ENCODE measurements at regions not wholly inside any gene's neighbourhood (a gene's known extent, or its start where the extent isn't known, plus 50 kb on each side); places are given as distances from the start of the nearest gene placed in this dataset.
A peak's percentile ranks its signal among the peaks of the same experiment; 100 is the strongest.

DNA sequence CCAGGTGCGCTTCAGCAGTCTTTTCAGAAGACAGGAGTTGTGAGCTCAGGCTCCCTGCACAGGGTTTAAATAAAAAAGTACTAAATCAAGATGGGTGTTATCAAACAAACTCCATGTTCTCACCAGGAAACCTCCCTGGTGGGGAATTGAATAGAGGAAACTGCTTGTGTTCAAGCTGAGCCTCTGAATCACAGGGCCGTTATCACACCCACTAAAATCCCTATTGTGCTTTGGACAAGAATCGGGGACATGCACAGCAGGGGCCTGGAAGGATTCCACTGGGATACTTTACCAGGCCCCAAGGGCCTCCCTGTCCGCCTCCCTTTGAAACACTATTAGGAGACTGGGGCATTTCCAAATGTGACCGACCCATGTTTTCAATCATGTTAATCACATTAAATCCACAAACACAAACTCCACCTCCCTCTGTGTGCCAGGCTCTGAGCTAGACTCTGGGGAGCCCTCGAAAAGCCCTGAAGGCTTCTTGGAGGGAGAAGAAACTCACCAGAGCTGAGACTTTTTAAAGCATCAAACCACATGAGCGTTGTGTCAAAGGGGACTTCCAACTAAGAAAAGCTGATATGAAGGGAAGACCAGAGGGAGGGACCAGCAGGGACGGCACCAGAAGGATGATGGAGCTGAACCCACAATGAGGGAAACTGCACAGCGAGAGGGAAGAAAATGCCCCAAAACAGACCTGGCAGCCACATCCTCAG is 458.7 kb upstream of the ID2 start:
- peaks cover 16% of the 10 kb centered on the region for H3K27me3 Mint-ChIP-seq (ENCODE audit: insufficient read depth)
- H3K4me3 Mint-ChIP-seq, result no peak overlapping the region
- no peak for DNase-seq (ENCODE audit: low spot score)
- H3K36me3 Mint-ChIP-seq (ENCODE audit: low read depth), result peaks cover 6% of the 10 kb centered on the region
- peaks cover 4% of the 10 kb centered on the region for H3K9me3 Mint-ChIP-seq
- H3K27ac Mint-ChIP-seq, result no peak overlapping the region
- peaks cover 7% of the 10 kb centered on the region for H3K4me1 Mint-ChIP-seq (ENCODE audit: low read depth)
- intact Hi-C loops (cut with micrococcal nuclease), result no loop called here

DNA sequence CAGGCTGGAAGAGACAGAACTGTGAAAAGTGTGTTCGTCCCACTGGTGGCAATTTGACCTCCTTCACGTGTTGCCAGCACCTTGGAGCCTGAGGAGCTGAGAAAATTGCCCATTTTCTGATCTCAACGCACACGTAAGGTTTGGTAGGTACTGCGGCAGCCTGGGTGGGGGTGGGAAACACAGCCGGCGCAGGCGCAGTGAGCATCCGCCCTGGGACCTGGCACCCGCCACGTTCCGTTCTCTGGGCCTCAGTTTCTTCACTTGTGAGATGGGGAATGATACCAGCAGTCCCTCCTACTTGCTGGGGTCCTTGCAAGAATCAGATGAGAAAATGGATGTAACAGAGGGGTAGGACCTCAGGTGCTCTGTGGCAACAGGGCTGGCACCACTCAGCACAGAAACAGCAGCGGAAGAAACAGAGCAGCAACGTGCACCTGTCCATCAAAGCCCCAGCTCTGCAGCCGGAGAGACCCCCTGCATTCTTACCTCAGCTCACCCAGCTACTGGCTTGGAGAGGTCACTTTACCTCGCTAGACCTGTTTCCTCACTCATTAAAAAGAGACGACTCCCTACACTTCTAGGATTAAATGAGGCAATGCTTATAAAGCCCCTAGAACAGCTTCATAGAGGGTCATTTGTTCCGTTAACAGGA is 458.0 kb upstream of the ID2 start:
- H3K4me3 Mint-ChIP-seq, result no peak overlapping the region
- peaks cover 16% of the 10 kb centered on the region for H3K27me3 Mint-ChIP-seq (ENCODE audit: insufficient read depth)
- H3K36me3 Mint-ChIP-seq (ENCODE audit: low read depth), result peaks cover 6% of the 10 kb centered on the region
- H3K9me3 Mint-ChIP-seq, result peaks cover 4% of the 10 kb centered on the region
- no peak for DNase-seq (ENCODE audit: low spot score)
- H3K4me1 Mint-ChIP-seq (ENCODE audit: low read depth), result peaks cover 7% of the 10 kb centered on the region
- intact Hi-C loops (cut with micrococcal nuclease), result no loop called here
- no peak overlapping the region for H3K27ac Mint-ChIP-seq

DNA sequence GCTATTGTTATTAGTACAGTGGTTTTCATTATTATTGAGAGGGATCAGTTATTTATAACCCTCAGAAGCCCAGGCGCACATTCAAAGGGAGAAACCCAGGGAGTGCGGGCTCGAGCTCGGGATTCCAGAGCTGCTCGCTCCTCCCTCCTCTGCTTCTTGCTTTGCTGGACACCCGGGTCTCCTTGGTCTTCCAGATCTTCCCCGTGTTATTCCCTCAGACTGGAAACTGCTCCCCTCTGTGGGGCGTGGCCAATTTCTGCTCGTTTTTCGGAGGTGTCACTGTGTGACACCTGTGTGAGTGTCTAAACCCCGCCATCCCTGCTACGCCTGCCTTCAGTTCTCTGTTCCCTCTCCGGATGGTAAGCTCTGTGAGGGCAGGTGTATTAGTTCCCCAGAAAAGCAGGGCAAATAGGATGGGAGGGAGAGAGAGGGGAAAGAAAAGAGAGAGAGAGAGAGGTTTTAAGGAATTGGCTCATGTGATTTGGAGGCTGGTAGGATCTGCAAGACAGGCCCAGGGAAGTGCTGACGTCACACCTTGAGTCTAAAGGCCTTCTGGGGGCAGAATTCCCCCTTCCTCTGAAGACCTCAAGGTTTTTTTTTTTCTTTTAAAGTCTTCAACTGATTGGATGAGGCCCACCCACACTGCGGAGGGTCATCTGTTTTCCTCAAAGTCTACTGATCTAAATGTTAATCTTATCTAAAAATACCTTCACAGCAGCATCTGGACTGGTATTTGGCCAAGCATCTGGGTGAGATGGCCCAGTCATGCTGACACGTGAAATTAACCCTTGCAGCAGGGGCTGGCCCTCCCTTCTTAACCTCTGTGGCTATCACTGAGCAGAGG is 457.3 kb upstream of the ID2 start:
- no peak for DNase-seq (ENCODE audit: low spot score)

DNA sequence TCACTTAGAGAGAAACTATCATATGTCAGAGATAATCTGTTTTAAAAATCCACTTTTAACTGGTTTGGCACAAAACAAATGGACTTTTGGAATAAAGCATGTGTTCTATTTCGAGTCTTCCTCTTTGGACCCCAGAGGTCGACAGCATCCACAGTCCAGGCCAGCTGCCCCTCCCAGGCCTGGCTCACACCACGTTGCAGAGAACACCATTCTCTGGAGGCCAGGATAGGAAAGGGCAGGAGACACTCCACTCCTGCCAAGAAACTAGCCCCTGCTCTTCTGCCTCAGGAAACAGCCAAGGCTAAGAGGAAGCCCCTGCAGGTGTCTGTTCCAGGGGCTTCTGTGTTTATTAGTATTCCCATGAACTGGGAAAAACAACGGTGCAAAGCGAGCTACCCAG is 456.6 kb upstream of the ID2 start:
- intact Hi-C loops (cut with micrococcal nuclease), result no loop called here
- Mint-ChIP-seq H3K27me3 (ENCODE audit: insufficient read depth) (peaks cover 16% of the 10 kb centered on the region), H3K9me3 (peaks cover 4% of the 10 kb centered on the region), H3K4me1 (ENCODE audit: low read depth) (peaks cover 18% of the 10 kb centered on the region), H3K4me3 (no peak overlapping the region), H3K36me3 (ENCODE audit: low read depth) (peaks cover 6% of the 10 kb centered on the region), H3K27ac (no peak overlapping the region)
- DNase-seq (ENCODE audit: low spot score), result no peak

More for the DNA sequence above, 457.3 kb upstream of the ID2 start:
- H3K4me3 Mint-ChIP-seq, result no peak overlapping the region
- peaks cover 13% of the 10 kb centered on the region for H3K4me1 Mint-ChIP-seq (ENCODE audit: low read depth)
- H3K9me3 Mint-ChIP-seq, result peaks cover 4% of the 10 kb centered on the region
- H3K36me3 Mint-ChIP-seq (ENCODE audit: low read depth), result peaks cover 6% of the 10 kb centered on the region
- no peak overlapping the region for H3K27ac Mint-ChIP-seq
- intact Hi-C loops (cut with micrococcal nuclease), result no loop called here
- peaks cover 16% of the 10 kb centered on the region for H3K27me3 Mint-ChIP-seq (ENCODE audit: insufficient read depth)

DNA sequence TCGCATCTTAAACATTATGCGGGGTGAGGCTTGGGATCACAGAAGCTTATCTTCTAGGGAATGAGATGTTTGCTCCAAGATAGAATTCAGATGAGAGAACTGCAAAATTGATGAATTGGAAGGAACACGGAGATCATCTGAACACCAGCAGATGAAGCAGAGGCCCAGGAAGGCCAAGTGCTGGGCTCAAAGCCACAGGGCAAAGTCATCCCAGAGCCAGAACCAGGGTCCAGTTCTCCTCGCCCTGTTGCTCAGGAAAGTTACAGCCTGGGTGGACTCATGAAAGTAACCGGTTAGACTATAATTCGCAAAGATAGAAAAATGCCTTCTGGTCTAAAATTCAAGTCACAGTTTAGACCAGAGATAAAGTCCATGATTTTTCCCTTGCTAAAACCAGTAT is 456.1 kb upstream of the ID2 start:
- H3K27ac Mint-ChIP-seq, result no peak overlapping the region
- H3K36me3 Mint-ChIP-seq (ENCODE audit: low read depth), result peaks cover 7% of the 10 kb centered on the region
- peaks cover 4% of the 10 kb centered on the region for H3K9me3 Mint-ChIP-seq
- DNase-seq (ENCODE audit: low spot score), result no peak
- H3K27me3 Mint-ChIP-seq (ENCODE audit: insufficient read depth), result peaks cover 15% of the 10 kb centered on the region
- peaks cover 23% of the 10 kb centered on the region for H3K4me1 Mint-ChIP-seq (ENCODE audit: low read depth)
- intact Hi-C loops (cut with micrococcal nuclease), result no loop called here
- no peak overlapping the region for H3K4me3 Mint-ChIP-seq

DNA sequence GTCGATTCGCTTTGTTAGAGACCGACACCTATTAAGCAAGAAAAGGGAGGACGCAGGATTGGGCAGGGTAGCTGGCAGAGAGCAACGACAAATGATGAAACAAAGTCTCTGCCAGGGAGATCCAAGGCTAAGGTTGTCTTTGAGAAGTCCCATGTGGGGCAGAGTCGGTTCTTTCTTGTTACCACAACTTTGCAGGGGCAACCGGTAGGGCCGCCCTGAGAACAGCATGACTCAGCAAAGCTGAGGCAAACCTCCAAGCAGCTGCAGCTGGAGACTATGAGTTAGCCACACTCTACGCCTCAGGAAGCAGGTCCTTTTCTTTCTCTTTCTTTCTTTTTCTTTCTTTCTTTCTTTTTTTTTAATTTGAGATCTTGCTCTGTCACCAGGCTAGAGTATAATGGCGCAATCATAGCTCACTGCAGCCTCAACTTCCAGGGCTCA is 452.3 kb upstream of the ID2 start:
- Mint-ChIP-seq H3K4me3 (peak overlapping the region; percentile 44), H3K4me1 (ENCODE audit: low read depth) (peaks cover 33% of the 10 kb centered on the region), H3K27ac (peak overlapping the region; percentile 71), H3K36me3 (ENCODE audit: low read depth) (peaks cover 13% of the 10 kb centered on the region), H3K27me3 (ENCODE audit: insufficient read depth) (peaks cover 10% of the 10 kb centered on the region), H3K9me3 (peaks cover 18% of the 10 kb centered on the region)
- DNase-seq (ENCODE audit: low spot score), result peak; percentile 55
- intact Hi-C loops (cut with micrococcal nuclease), result loop anchor here (1.0 kb wide), 1 partner anchor 10 kb away; no protein-coding TSS in a partner anchor

DNA sequence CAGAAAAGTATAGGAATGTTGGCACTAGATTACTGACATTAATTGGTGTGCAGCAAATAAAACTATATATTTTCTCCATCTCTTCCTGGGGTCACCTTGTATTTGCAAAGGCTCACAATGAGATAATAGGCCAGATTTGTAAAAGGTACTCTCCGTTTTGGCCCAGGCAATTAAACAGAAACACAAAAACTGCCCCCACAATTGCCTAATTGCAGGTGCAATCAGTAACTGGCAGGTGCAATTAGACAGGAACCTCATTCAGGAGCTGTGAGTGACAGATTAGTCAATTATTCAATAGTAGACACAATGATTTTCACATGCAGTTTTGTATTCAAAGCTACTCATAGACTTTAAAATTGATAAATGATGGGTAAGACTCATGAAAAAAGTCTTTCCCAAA is 451.4 kb upstream of the ID2 start:
- no peak overlapping the region for H3K27ac Mint-ChIP-seq
- H3K27me3 Mint-ChIP-seq (ENCODE audit: insufficient read depth), result peaks cover 12% of the 10 kb centered on the region
- peaks cover 13% of the 10 kb centered on the region for H3K36me3 Mint-ChIP-seq (ENCODE audit: low read depth)
- peaks cover 18% of the 10 kb centered on the region for H3K9me3 Mint-ChIP-seq
- no peak for DNase-seq (ENCODE audit: low spot score)
- H3K4me3 Mint-ChIP-seq, result no peak overlapping the region
- peaks cover 41% of the 10 kb centered on the region for H3K4me1 Mint-ChIP-seq (ENCODE audit: low read depth)
- intact Hi-C loops (cut with micrococcal nuclease), result no loop called here

DNA sequence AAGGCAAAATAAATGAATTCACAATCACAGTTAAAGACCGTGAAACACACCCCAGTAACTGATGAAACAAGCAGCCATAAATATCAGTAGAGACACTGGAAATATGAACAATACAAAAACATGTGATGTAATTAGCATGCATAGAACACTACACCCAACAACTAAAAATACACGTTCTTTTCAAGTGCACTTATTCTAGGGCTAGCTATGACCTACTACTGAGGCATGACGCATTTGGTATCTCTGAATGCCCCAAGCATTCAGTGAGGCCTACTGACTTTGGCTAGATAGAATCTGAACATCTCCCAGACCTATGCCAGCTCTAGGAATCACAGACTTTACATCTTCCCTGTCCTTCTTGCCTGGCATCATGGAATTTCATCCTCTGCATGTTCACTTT is 450.0 kb upstream of the ID2 start:
- DNase-seq (ENCODE audit: low spot score), result no peak
- peaks cover 13% of the 10 kb centered on the region for H3K36me3 Mint-ChIP-seq (ENCODE audit: low read depth)
- H3K4me3 Mint-ChIP-seq, result no peak overlapping the region
- peaks cover 18% of the 10 kb centered on the region for H3K9me3 Mint-ChIP-seq
- no peak overlapping the region for H3K27ac Mint-ChIP-seq
- peaks cover 42% of the 10 kb centered on the region for H3K4me1 Mint-ChIP-seq (ENCODE audit: low read depth)
- intact Hi-C loops (cut with micrococcal nuclease), result no loop called here
- peaks cover 14% of the 10 kb centered on the region for H3K27me3 Mint-ChIP-seq (ENCODE audit: insufficient read depth)

DNA sequence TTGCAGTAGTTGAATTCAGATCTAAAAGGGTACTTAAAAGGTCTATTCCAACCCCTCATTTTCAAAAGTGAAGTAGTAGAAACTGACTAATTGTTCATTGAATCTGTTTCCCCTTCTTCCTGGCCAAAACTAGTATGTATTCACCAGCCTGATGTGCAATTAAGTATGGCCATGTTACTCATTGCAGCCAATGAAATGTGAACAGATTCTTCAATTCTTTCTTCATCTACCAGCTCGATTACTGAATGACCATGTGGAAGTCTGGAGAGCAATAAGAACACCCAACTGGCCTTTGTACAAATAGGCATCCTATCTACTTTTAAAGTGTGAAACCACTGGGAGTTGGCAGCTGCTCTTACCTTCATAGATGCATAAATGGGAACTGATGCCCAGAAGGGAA is 449.0 kb upstream of the ID2 start:
- Mint-ChIP-seq H3K27me3 (ENCODE audit: insufficient read depth) (peaks cover 11% of the 10 kb centered on the region), H3K4me1 (ENCODE audit: low read depth) (peaks cover 45% of the 10 kb centered on the region), H3K9me3 (peaks cover 13% of the 10 kb centered on the region), H3K36me3 (ENCODE audit: low read depth) (peaks cover 12% of the 10 kb centered on the region), H3K27ac (no peak overlapping the region), H3K4me3 (no peak overlapping the region)
- no peak for DNase-seq (ENCODE audit: low spot score)
- intact Hi-C loops (cut with micrococcal nuclease), result no loop called here

DNA sequence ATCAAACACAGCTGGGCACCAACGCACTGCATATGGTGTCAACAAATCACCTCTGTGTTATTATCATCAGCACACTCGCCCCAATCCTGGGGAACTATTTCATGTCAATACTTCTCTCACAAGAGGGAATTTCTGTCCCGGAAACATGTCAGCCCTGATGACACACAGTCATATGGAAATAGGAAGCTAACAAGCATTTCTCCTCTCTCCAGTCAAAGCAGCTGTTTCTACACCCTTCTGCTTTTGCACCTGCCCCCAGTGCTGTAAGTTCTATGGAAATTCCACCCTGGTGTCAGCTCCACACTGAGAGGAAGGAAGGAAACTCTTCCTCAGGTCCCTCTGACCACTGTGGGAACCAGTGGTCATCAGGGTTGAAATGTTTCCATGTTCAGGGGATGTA is 447.6 kb upstream of the ID2 start:
- peaks cover 53% of the 10 kb centered on the region for H3K4me1 Mint-ChIP-seq (ENCODE audit: low read depth)
- H3K9me3 Mint-ChIP-seq, result peaks cover 13% of the 10 kb centered on the region
- H3K4me3 Mint-ChIP-seq, result no peak overlapping the region
- H3K36me3 Mint-ChIP-seq (ENCODE audit: low read depth), result peaks cover 12% of the 10 kb centered on the region
- intact Hi-C loops (cut with micrococcal nuclease), result no loop called here
- peak overlapping the region; percentile 37 for H3K27ac Mint-ChIP-seq
- H3K27me3 Mint-ChIP-seq (ENCODE audit: insufficient read depth), result peaks cover 9% of the 10 kb centered on the region
- DNase-seq (ENCODE audit: low spot score), result no peak

DNA sequence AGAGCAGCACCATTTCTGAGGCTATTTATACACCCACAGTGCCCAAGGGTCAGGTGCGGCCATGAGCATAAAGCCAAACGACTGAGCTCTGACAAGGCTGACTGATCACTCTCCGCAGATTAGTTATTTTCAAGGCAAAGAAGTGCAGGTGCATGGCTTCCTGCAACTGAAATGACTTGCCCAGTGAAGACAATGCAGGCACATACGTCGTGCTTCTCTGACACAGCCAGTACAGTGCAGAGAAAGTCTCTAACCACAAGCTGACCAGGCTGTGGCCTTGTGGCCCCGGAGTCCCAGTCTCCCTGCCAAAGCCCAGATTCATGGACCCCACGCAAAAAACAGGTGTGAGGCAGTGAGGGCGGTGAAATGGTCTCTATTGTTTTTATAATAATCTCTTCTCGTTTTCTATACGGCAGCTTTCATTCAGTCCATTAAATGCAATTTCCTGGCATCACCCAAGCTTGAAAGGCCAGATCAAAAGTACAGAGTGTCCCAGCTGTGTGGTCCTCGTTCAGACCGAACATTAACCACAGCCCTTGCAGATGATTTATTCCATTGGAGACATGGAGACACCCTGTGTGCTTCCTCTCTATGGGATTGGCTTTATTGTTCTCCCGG is 447.0 kb upstream of the ID2 start:
- no peak for DNase-seq (ENCODE audit: low spot score)
- H3K4me1 Mint-ChIP-seq (ENCODE audit: low read depth), result peaks cover 53% of the 10 kb centered on the region
- H3K4me3 Mint-ChIP-seq, result no peak overlapping the region
- peaks cover 12% of the 10 kb centered on the region for H3K36me3 Mint-ChIP-seq (ENCODE audit: low read depth)
- H3K27ac Mint-ChIP-seq, result no peak overlapping the region
- intact Hi-C loops (cut with micrococcal nuclease), result loop anchor here (5.0 kb wide), 6 partner anchors 68 to 478 kb away; no protein-coding TSS in a partner anchor
- peaks cover 13% of the 10 kb centered on the region for H3K9me3 Mint-ChIP-seq
- H3K27me3 Mint-ChIP-seq (ENCODE audit: insufficient read depth), result peaks cover 9% of the 10 kb centered on the region

DNA sequence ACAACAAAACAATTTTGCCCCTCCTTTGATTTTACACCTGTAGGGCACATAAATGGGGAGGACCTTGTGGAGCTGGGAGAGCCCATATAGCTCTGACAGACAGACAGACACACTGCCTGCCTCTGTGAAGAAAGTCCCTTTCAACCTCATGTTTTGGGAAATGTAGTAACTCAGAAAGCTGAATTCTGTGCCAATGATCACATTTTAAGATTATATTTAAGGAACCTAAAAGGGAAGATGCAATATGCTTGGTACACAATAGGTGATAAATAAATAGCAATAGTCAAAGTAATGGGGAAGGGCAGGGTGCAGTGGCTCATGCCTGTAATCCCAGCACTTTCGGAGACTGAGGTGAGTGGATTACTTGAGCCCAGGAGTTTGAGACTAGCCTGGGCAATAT is 446.4 kb upstream of the ID2 start:
- peaks cover 12% of the 10 kb centered on the region for H3K36me3 Mint-ChIP-seq (ENCODE audit: low read depth)
- peaks cover 13% of the 10 kb centered on the region for H3K9me3 Mint-ChIP-seq
- H3K4me3 Mint-ChIP-seq, result no peak overlapping the region
- intact Hi-C loops (cut with micrococcal nuclease), result loop anchor here (5.0 kb wide), 6 partner anchors 68 to 478 kb away; no protein-coding TSS in a partner anchor
- DNase-seq (ENCODE audit: low spot score), result no peak
- peaks cover 55% of the 10 kb centered on the region for H3K4me1 Mint-ChIP-seq (ENCODE audit: low read depth)
- H3K27ac Mint-ChIP-seq, result no peak overlapping the region
- peaks cover 9% of the 10 kb centered on the region for H3K27me3 Mint-ChIP-seq (ENCODE audit: insufficient read depth)

All from activated T-helper 1 cell treated with anti-CD3 and anti-CD28 coated beads, Interleukin-12 subunit alpha, Interleukin-12 subunit beta, Interleukin-2, Interleukin-4 antibody, amounts not matched to agents 30 ng/mL and 10 ng/mL and 1 ng/mL, durations not matched to agents 14 hours and 24 hours and 36 hours (primary cell).